HG03342 (cell line): ENCODE measurements at regions not wholly inside any gene's neighbourhood (a gene's known extent, or its start where the extent isn't known, plus 50 kb on each side); places are given as distances from the start of the nearest gene placed in this dataset.
"Not testable (repeated sequence)": the region's sequence is repeated elsewhere in the genome, so short reads cannot be mapped to it uniquely, and the experiment has no call there.

Experiments
- ATAC-seq: cut with Tn5 transposase; IDR thresholded peaks from one replicate; pipeline ENCODE4 v1.9.1; 2021; ENCODE audit warnings: mild to moderate bottlenecking, moderate library complexity; ENCODE audit not compliant: unreplicated experiment

DNA sequence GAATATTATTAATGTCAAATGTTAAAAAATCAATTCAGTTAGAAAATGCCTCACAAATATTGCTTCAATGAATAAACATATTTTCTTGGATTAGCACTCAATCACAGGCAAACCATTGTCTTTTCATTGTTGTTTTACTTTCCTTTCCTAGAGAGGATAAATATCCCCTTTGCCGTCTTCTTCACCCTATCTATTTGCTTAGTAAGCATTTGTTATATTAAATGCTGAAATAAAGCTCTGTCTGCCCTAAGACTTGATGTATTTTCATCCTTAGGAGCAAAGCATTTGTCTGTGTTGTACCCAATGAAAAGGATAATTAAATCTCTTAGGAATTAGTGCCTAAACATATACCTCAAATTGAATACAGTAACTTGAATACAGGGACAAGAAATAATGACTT lies 1071.2 kb upstream of the GYPC start:
- no peak for ATAC-seq

DNA sequence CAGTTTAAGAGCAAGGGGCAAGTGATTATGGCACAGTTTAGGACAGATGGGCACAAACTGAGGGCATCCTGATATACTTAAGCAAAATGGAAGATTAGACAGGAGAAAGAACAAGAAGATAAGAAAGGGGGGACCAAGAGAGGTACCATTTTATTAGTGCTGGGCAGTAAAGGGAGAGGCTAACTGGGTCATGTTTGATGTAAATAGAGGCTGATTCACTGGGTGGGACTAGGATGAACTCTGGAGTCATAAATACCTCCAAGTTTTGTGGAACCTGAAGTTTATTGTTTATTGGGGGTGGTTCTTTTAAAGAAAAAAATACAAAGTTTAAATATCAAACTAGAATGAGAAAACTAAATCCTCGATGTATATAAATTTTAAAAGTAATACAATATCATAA lies 1067.2 kb upstream of the GYPC start:
- ATAC-seq: no peak

DNA sequence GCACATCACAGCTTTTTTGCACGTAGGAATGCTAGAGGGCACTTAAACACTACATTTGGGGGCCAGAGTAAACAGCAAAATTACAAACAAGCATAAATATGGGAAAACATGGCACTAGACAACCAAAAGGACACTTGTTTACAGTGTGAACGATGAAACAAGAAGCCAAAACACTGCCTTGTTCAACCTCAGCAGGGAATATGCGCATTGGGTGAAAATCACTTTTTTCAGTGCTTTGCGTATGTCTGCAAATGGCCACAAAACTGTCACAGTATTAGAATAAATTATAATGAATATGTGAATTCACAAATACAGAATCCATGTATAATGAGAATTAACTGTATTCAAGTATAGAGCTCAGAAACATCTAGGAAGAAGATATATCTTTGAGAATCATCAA lies 1064.0 kb upstream of the GYPC start:
- ATAC-seq: no peak

- ATAC-seq: no peak
Measured at GRCh38 chr2:125593036-125593435, 1062.9 kb upstream of the GYPC start.

- ATAC-seq: no peak
Measured at GRCh38 chr2:125596612-125597011, 1059.3 kb upstream of the GYPC start.

- no peak for ATAC-seq
Measured at GRCh38 chr2:125615438-125615837, 1040.5 kb upstream of the GYPC start.

DNA sequence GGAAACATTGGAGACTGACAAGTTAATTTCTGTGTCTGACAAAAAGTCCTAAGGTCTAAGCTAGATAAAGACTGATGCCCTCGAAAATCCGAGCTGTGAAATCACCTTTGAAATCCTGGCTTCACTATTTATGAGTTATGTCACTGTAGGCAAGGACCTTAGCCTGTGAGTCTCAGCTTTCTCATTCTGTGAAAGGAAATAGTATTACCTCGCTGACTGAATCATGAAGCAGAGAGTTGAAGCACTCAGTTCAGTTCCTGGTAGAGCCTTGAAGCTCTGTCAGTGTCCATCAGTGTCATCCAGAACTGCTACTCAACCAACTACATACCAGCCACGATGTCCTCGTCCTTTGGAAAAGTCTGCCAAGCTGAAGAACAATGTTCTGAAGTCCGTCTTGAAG lies 1025.6 kb upstream of the GYPC start:
- ATAC-seq: no peak

GRCh38 chr2:125634662-125635061 lies 1021.3 kb upstream of the GYPC start:
- ATAC-seq: no peak

GRCh38 chr2:125638345-125638744 lies 1017.6 kb upstream of the GYPC start:
- no peak for ATAC-seq

GRCh38 chr2:125642032-125642431 lies 1013.9 kb upstream of the GYPC start:
- ATAC-seq: no peak

- no peak for ATAC-seq
Measured at GRCh38 chr2:125643128-125643527, 1012.8 kb upstream of the GYPC start.

DNA sequence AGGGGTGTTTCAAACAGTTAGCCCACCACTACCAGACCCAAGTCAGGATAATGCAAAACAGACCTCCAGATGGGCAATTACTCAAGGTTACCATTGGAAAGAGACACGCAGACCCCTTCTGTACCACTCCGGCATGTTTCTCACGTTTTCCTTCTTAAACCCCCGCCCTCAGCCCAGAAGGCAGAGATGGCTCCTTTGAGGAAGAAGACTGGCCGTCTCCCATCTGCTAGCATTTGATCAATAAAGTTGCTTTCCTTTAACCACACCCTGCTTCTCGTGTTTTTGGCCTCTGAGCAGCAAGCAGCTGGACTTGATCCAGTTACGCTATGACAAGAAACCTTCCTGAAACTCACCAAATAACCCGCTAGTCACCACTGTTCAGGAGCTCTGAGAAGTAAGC lies 1012.4 kb upstream of the GYPC start:
- ATAC-seq: no peak

DNA sequence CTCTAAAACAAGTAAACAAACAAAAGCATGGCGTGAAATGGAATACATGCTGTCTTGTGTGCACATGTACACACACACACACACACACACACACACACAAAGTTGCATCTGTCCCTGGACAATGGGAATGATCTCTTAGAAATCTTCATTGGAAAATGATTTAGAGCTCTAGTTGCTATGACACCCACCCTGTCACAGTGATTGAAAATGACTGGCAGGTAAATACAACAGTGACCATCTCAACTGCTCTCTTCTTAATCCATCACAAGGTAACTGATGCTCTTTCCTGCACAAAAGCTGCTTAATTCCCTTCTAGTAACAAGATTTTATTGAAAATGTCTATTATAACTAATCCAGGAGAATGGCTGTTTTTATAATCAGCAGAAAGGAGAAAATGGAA lies 1011.7 kb upstream of the GYPC start:
- no peak for ATAC-seq

- ATAC-seq: no peak
Measured at GRCh38 chr2:125652280-125652679, 1003.7 kb upstream of the GYPC start.

DNA sequence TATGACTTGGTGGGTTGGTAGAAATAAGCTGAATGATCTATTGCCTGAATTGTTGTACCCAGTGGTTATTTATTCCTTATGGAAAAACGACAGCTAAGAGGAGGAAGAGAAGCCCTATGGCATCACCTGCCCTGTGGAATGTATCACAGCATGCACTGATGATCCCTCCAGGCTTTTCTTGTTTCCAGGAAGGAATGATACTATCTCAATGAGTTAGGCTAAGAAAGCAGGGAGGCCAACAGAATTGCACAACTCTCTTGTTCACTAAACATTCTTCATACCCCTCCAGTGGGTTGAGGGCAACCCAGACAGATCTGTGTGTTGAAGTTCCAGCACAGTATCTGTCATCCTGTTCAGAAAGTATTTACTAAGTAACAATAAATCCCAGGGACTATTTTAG lies 1001.7 kb upstream of the GYPC start:
- ATAC-seq: no peak

DNA sequence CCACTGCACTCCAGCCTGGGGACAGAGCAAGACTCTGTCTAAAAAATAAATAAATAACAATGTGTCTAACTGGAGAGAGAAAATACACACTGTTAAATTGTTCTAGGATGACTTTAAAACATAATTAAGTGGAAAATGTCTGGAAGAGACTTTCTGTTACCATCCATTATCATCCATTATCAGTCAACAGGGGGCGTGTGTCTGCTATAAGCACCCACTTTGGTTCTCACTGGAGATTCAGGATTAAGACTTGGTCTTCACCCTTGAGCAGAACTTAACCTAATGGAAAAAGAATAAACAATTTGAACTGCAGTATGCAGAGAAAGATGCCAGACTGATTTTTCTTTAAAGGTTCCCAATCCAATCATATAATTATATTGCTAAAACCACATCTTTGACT lies 999.8 kb upstream of the GYPC start:
- no peak for ATAC-seq

GRCh38 chr2:125658583-125658982 lies 997.4 kb upstream of the GYPC start:
- ATAC-seq: no peak

DNA sequence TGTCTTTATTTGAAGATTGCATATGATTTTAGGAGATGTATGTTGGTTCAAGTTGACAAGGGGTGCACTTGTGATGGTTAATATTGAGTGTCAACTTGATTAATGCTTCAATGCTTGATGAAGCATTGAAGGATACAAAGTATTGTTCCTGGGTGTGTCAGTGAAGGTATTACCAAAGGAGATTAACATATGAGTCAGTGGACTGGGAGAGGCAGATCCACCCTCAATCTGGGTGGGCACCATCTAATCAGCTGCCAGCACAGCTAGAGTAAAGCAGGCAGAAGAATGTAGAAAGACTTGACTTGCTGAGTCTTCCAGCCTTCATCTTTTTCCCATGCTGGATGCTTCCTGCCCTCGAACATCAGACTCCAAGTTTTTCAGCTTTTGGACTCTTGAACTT lies 995.6 kb upstream of the GYPC start:
- not testable (repeated sequence) for ATAC-seq

- ATAC-seq: peak; percentile 87
Measured at GRCh38 chr2:125667630-125668029, 988.3 kb upstream of the GYPC start.

DNA sequence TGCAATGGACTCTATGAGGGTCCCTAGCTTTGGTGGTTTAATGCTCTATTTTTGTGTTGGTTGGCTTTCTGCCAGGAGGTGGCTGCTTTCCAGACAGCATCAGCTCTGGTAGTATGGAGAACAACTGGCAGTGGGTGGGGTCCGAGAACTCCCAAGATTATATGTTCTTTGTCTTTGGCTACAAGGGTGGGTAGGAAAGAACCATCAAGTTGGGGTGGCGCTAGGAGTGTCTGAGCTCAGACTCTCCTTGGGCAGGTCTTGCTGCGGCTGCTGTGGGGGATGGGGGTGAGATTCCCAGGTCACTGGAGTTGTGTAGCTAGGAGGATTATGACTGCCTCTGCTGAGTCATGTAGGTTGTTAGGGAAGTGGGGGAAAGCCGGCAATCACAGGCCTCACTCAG lies 976.1 kb upstream of the GYPC start:
- ATAC-seq: no peak

DNA sequence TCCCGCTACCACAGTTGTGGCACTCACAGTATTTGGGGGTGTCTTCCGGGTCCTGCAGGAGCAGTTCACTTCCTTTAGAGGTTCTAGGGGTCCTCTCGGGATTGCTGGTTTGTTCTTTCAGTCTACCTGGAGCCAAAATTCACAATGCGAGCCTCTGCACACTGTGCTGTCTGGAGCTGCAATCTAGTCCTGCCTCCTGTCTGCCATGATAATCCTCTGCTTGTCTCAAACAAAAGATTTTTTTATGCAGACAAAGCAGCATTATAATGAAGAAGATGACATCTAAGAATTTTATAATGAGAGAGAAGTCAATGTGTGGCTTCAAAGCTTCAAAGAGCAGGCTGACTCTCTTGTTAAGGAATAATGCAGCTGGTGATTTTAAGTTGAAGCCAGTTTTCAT lies 975.1 kb upstream of the GYPC start:
- no peak for ATAC-seq

GRCh38 chr2:125681576-125681975 lies 974.4 kb upstream of the GYPC start:
- no peak for ATAC-seq

DNA sequence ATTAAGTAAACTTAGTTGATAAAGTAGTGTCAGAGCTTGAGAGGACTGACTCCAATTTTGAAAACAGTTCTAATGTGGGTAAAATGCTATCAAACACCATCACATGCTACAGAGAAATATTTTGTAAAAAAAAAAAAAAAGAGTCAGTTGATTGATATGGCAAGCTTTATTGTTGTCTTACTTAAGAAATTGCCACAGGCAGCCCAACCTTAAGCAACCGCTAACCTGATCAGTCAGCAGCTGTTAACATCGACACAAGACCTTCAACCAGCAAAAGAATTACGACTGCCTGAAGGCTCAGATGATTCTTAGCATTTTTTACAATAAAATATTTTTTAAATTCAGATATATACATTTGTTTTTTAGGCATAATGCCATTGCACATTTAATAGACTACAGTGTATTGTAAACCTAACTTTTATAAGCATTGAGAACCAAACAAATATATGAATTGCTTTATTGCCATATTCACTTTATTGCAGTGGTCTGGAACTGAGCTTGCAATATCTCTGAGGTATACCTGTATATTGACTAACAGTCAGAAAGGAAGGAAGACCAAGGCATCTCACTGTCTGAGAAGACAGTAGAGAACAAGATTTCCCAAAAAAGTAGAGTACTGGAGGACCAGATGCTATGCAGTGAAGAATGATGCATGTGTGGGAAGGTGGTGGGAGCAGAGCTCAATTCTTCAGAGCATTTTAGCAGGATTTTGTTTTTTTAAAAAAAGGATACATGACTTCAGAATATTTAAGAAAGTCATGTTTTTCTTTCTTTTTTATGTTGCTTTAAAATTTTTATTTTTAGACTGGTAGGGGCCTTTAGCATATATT lies 973.8 kb upstream of the GYPC start:
- ATAC-seq: no peak
